Ishikawa (cell line): ENCODE measurements at regions not wholly inside any gene's neighbourhood (a gene's known extent, or its start where the extent isn't known, plus 50 kb on each side); places are given as distances from the start of the nearest gene placed in this dataset.

Experiments
- CEBPB ChIP-seq: IDR thresholded peaks from 2 replicates; pipeline ENCODE4 v1.6.1; 2012
- CREB1 ChIP-seq: IDR thresholded peaks from 2 replicates; pipeline ENCODE4 v1.6.1; 2012; ENCODE audit warnings: low read depth
- EGR1 ChIP-seq: IDR thresholded peaks from 2 replicates; pipeline ENCODE4 v1.6.1; 2012
- EP300 ChIP-seq: IDR thresholded peaks from 2 replicates; pipeline ENCODE4 v1.6.1; 2012; ENCODE audit warnings: borderline replicate concordance
- FOXM1 ChIP-seq: IDR thresholded peaks from 2 replicates; pipeline ENCODE4 v1.6.1; 2012; ENCODE audit warnings: low read depth, borderline replicate concordance
- MAX ChIP-seq: IDR thresholded peaks from 2 replicates; pipeline ENCODE4 v1.6.1; 2012
- NFIC ChIP-seq: IDR thresholded peaks from 2 replicates; pipeline ENCODE4 v1.6.1; 2012
- RAD21 ChIP-seq: IDR thresholded peaks from 2 replicates; pipeline ENCODE4 v1.6.1; 2012; ENCODE audit warnings: low read depth
- TAF1 ChIP-seq: IDR thresholded peaks from 2 replicates; pipeline ENCODE4 v1.6.1; 2012; ENCODE audit warnings: low read depth, mild to moderate bottlenecking
- TCF12 ChIP-seq: IDR thresholded peaks from 2 replicates; pipeline ENCODE4 v1.6.1; 2012; ENCODE audit warnings: low read depth
- TEAD4 ChIP-seq: IDR thresholded peaks from 2 replicates; pipeline ENCODE4 v1.6.1; 2012
- USF1 ChIP-seq: IDR thresholded peaks from 2 replicates; pipeline ENCODE4 v1.6.1; 2012
- YY1 ChIP-seq: IDR thresholded peaks from 2 replicates; pipeline ENCODE4 v1.6.1; 2012; ENCODE audit warnings: low read depth
- ZBTB7A ChIP-seq: IDR thresholded peaks from 2 replicates; pipeline ENCODE4 v1.6.1; 2012; ENCODE audit warnings: low read depth
- TF ChIP-seq, protein P1 (sequence below): IDR thresholded peaks from 2 replicates; pipeline ENCODE4 v1.6.1; 2012; ENCODE audit warnings: low read depth, mild to moderate bottlenecking

GRCh38 chr13:76552041-76552772 is 334.0 kb downstream of the KCTD12 start:
- no peak for TF ChIP-seq FOXM1
- TF ChIP-seq EP300: no peak
- TF ChIP-seq, protein P1, sequence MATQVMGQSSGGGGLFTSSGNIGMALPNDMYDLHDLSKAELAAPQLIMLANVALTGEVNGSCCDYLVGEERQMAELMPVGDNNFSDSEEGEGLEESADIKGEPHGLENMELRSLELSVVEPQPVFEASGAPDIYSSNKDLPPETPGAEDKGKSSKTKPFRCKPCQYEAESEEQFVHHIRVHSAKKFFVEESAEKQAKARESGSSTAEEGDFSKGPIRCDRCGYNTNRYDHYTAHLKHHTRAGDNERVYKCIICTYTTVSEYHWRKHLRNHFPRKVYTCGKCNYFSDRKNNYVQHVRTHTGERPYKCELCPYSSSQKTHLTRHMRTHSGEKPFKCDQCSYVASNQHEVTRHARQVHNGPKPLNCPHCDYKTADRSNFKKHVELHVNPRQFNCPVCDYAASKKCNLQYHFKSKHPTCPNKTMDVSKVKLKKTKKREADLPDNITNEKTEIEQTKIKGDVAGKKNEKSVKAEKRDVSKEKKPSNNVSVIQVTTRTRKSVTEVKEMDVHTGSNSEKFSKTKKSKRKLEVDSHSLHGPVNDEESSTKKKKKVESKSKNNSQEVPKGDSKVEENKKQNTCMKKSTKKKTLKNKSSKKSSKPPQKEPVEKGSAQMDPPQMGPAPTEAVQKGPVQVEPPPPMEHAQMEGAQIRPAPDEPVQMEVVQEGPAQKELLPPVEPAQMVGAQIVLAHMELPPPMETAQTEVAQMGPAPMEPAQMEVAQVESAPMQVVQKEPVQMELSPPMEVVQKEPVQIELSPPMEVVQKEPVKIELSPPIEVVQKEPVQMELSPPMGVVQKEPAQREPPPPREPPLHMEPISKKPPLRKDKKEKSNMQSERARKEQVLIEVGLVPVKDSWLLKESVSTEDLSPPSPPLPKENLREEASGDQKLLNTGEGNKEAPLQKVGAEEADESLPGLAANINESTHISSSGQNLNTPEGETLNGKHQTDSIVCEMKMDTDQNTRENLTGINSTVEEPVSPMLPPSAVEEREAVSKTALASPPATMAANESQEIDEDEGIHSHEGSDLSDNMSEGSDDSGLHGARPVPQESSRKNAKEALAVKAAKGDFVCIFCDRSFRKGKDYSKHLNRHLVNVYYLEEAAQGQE: no peak
- no peak for TF ChIP-seq NFIC
- TF ChIP-seq RAD21: no peak
- TF ChIP-seq TCF12: no peak
- TF ChIP-seq EGR1: no peak
- TF ChIP-seq MAX: no peak
- TF ChIP-seq USF1: no peak
- TF ChIP-seq TAF1: no peak

DNA sequence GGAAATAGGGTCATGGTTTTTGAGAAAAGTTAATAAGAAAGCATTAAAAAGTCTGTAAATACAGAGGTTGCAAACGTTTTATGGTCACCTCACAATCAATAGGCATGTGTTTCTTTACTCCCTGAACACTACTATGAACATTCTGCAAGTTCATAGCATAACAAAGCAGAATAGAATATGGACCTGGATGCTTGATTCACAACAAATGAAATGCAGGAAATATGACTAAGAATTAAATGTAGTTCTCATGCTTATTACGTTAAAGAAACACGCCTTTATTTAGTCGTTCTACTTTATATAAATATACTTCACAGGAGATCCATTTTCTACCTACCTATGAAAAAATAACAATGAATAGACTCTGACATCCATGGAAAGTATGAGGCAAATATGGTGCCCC is 344.0 kb downstream of the KCTD12 start:
- TF ChIP-seq EP300 (no peak), USF1 (no peak), NFIC (no peak), CEBPB (no peak), TEAD4 (no peak), FOXM1 (no peak), ZBTB7A (no peak)

DNA sequence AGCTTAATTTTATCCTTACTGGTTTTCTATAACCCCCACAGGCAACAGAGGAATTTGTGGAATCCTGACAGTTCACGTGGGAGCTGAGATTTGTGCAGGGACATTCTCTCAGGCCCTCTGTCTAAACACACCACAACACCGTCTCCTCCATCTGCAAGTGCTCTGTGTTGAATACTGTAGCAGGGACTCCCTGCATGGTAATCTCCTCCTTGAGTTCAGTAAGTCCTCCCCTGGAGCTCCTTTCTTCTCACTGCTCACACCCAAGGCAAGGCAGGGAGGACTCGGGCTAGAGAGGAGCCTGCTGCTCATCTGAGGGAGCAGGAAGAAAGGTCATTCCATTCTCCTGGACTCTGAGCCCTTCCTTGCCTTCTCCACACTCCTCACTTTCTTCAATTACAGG is 348.2 kb downstream of the KCTD12 start:
- TF ChIP-seq TAF1 (no peak), EGR1 (no peak), FOXM1 (no peak), YY1 (no peak)

DNA sequence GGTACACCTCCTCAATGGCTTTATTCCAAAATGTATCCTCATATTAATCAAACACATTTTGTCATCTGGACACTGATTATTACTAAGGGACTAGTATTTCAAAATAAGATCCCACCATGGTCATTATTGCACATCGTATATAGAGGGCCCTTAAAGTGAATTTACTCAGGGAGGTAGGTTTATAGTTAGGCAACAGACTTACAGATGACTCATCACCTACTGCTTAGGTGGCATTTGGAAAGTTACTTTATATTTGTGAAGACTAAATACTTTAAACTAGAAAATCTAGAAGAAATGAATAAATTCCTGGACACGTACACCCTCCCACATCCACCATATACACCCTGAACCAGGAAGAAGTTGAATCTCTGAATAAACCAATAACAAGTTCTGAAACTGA is 353.0 kb downstream of the KCTD12 start:
- TF ChIP-seq MAX: no peak
- no peak for TF ChIP-seq EGR1
- no peak for TF ChIP-seq ZBTB7A
- no peak for TF ChIP-seq CEBPB
- no peak for TF ChIP-seq TEAD4
- TF ChIP-seq RAD21: no peak
- no peak for TF ChIP-seq USF1
- no peak for TF ChIP-seq TCF12

DNA sequence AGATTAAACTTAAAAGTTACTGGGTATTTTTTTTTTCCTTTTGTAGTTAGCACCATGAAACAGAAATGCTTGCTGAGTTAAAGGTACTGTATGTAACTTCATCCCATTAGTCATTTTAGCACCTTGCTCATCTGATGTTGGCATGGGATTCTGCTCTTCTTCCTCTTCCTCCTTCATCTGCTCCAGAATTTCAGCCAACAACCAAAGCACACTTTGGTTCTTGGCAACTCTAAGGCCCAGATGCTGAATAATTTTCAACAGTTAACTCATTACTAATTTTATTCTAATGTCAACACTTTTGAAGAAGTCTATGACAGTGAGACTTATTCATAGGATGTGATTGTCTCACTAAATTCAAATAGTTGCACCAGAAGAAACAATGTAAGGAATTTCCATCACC is 359.2 kb downstream of the KCTD12 start:
- TF ChIP-seq TAF1: no peak
- no peak for TF ChIP-seq FOXM1
- no peak for TF ChIP-seq EGR1
- TF ChIP-seq, protein P1: no peak
- no peak for TF ChIP-seq ZBTB7A
- TF ChIP-seq YY1: no peak
- no peak for TF ChIP-seq MAX
- TF ChIP-seq NFIC: no peak
- no peak for TF ChIP-seq TEAD4
- no peak for TF ChIP-seq CREB1
- TF ChIP-seq RAD21: no peak
- TF ChIP-seq CEBPB: no peak
- TF ChIP-seq TCF12: no peak
- no peak for TF ChIP-seq USF1
